ENCODE measurements at regions not wholly inside any gene's neighbourhood (a gene's known extent, or its start where the extent isn't known, plus 50 kb on each side); places are given as distances from the start of the nearest gene placed in this dataset.

- ChIA-PET CTCF (no interaction called here), POLR2A (no interaction called here)
These were observed 211.0 kb downstream of the SH3BP4 start for GRCh38 chr2:235162837-235163197.

DNA sequence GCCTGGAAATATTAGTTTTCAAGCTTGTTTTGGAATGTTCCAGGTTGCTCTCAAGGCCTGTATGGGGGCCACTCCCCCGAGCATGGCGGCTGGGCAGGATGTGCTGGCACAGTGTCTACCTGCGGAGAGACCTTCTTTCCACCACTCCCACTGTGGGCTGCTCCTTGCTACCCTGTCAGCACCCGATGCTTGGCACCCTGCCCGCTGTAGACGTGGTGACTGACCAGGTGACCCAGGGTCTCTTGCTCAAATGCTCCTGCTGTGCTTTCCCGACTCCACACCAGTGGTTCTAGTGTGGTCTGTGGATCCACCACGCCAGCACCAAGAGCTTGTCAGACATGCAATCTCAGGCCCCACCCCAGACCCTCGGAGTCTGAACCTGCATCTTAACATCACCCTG lies 213.3 kb downstream of the SH3BP4 start:
- CTCF ChIA-PET: no interaction called here
- POLR2A ChIA-PET: no interaction called here

DNA sequence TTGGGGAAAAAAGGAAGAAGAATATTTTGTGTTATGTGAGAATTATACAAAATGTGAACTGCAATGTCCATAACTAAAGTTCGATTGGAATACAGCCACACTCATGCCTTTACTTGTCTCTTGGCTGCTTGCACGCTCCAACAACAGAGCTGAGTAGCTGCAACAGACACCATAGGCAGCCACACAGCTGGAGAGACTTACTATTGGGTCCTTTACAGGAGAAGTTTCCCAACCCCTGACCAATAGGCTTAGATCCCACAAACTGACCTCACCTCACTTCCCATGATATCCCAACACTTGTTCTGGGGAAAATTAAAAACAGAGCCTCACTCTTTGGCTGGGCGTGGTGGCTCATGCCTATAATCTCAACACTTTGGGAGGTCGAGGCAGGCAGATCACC lies 213.8 kb downstream of the SH3BP4 start:
- ChIA-PET POLR2A (no interaction called here), CTCF (no interaction called here)

- ChIA-PET POLR2A (no interaction called here), CTCF (no interaction called here)
These were observed 216.6 kb downstream of the SH3BP4 start for GRCh38 chr2:235168174-235168979.

GRCh38 chr2:235170016-235170415 lies 218.2 kb downstream of the SH3BP4 start:
- ChIA-PET CTCF (no interaction called here), POLR2A (no interaction called here)

- ChIA-PET CTCF (no interaction called here), POLR2A (no interaction called here)
These were observed 219.0 kb downstream of the SH3BP4 start for GRCh38 chr2:235170536-235171521.

GRCh38 chr2:235171550-235172031 lies 219.8 kb downstream of the SH3BP4 start:
- POLR2A ChIA-PET: no interaction called here

GRCh38 chr2:235180642-235181041 lies 228.8 kb downstream of the SH3BP4 start:
- POLR2A ChIA-PET: no interaction called here
- CTCF ChIA-PET: no interaction called here

More at GRCh38 chr2:235171550-235172031, 219.8 kb downstream of the SH3BP4 start:
- CTCF ChIA-PET: no interaction called here

DNA sequence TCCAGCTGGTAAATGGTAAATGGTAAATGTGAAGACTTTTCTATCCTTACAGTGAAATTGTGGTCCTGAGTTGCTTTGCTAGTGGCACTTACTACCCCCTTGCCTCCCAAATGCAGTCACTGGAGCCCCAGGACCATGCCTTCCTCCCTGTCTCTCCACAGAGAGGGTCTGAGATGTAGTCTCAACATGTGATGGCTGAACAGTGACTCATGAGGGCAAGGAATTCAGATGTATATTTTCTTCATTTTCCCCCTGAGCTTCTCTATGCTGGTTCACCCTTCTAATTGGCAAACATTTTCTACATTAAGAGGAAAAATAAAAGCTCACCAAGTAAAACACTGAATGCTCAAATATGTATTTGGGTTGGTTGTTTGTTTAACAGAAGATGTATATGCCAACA lies 232.0 kb downstream of the SH3BP4 start:
- CTCF ChIA-PET: no interaction called here
- POLR2A ChIA-PET: no interaction called here

DNA sequence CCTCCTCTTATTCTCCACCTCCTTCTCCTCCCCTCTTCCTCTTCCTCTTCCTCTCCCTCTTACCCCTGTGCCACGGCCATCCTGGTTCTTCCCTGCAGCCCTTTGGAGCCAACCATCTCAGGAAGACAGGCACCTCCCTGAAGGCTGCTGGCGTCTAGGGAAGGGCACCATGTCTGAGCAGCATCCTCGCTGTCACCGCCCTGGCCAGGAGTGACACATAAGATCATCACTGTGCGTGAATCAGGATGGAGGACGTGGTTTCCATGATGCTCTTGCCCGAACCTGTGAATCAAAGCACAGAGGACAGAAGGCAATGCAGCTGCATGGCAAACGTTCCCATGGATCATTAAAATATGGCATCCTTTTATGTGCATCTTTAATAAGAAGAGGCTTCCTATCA lies 236.0 kb downstream of the SH3BP4 start:
- ChIA-PET CTCF (no interaction called here), POLR2A (no interaction called here)

GRCh38 chr2:235191486-235191885 lies 239.7 kb downstream of the SH3BP4 start:
- CTCF ChIA-PET: no interaction called here
- POLR2A ChIA-PET: no interaction called here

- POLR2A ChIA-PET: no interaction called here
- CTCF ChIA-PET: no interaction called here
These were observed 240.2 kb downstream of the SH3BP4 start for GRCh38 chr2:235191978-235192377.

DNA sequence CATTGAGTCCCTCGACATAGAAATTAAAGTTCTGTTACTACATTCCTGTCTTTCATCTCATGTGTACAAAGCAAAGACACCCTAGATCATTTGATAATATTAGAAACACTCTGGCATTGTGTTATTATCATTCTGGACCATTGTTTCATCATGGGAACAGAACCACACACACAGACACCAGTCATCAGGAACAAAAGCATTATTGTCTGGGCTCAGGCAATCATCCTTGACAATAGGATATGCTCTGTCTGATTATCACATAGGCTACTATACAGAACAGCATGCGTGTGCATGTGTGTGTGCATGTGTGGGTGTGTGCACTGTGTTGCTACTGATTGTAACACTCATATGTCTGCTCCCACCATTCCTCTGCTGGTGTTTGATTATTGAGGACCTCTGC lies 242.5 kb downstream of the SH3BP4 start:
- ChIA-PET POLR2A (no interaction called here), CTCF (no interaction called here)

- CTCF ChIA-PET: interaction anchor here (0.5 kb wide), 1 partner anchor 161 kb away, joined by 3 read pairs; no protein-coding TSS in a partner anchor
These were observed 243.0 kb downstream of the SH3BP4 start for GRCh38 chr2:235194836-235195235.

GRCh38 chr2:235195921-235196320 lies 244.1 kb downstream of the SH3BP4 start:
- CTCF ChIA-PET: no interaction called here
- POLR2A ChIA-PET: no interaction called here

More at GRCh38 chr2:235194836-235195235, 243.0 kb downstream of the SH3BP4 start:
- POLR2A ChIA-PET: no interaction called here

- CTCF ChIA-PET: no interaction called here
- POLR2A ChIA-PET: no interaction called here
These were observed 247.3 kb downstream of the SH3BP4 start for GRCh38 chr2:235199128-235199527.

- CTCF ChIA-PET: no interaction called here
- POLR2A ChIA-PET: no interaction called here
These were observed 248.4 kb downstream of the SH3BP4 start for GRCh38 chr2:235200216-235200615.

GRCh38 chr2:235201756-235202155 lies 249.9 kb downstream of the SH3BP4 start:
- CTCF ChIA-PET: no interaction called here
- POLR2A ChIA-PET: no interaction called here

GRCh38 chr2:235204948-235205347 lies 253.1 kb downstream of the SH3BP4 start:
- ChIA-PET POLR2A (no interaction called here), CTCF (no interaction called here)

DNA sequence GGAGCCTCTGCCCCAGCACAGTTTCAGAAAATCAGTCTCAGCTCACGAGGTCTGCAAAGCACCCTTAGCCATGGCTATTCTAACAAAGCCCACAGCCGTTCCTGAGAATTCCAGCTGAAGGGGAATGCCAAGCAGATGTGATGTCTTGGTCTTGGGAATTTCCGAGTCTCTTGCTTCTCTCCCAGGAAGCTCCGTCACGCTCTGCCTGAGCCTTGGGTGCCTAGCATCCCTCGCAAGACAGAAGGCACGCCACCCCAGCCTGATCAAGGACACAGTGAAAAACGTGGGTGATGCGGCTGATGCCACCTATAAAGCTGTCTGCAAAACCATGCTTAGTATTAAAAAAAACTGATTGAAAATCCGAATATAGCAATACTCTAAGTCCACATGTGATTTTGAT lies 254.6 kb downstream of the SH3BP4 start:
- ChIA-PET POLR2A (no interaction called here), CTCF (no interaction called here)

DNA sequence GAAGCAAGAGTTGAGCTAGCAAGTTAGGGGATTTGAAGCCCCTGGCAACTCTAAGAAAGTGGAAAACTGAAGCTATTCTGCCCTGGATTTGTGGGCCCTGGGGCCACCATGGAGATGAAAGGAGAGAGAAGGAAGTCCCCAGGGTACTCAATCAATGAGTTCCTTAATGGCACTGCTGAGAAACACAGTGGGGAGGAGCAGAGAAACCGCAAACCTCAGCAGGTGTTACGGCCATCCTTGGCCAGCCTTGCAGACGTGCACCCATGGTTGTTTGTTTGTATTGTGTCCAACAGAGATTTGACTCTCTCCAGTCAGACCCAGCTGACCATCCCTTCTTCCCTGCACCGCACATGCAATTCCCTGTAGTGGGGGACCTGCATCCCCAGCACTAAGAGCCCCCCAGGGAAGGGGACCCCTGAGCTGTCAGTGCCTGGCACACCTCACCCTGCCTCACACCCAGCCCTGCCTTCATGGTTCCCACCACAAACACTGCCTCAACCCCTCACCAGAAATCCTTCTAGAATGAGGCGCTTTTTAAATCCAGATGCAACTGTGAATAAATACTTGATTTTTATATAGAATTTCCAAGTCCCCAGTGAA lies 255.3 kb downstream of the SH3BP4 start:
- CTCF ChIA-PET: no interaction called here
- POLR2A ChIA-PET: no interaction called here

Data from activated CD8-positive, alpha-beta memory T cell treated with anti-CD3 and anti-CD28 coated beads for 36 hours (primary cell).